Panc1 (cell line): ENCODE measurements at regions not wholly inside any gene's neighbourhood (a gene's known extent, or its start where the extent isn't known, plus 50 kb on each side); places are given as distances from the start of the nearest gene placed in this dataset.
A peak's percentile ranks its signal among the peaks of the same experiment; 100 is the strongest.

Experiments used
- ATAC-seq: fragments of 200-7000 bp; cut with Tn5 transposase; 2 replicates; pipeline ENCODE4 v1.9.1; 2020; ENCODE audit warnings: mild to moderate bottlenecking, moderate library complexity
- BruUV-seq: library from RNA; stranded (reverse); fragments of 400-500 nt; replicated peaks from 2 replicates; lab custom pipeline; 2021; lab: Mats Ljungman, UMichigan
- CTCF ChIA-PET: fragments of 300-600 bp; sonication (Branson Sonifier 250); formaldehyde crosslinking; loops from one replicate; lab custom pipeline; 2022; ENCODE audit warnings: antibody characterized with exemption; lab: Charles Lee
- POLR2A ChIA-PET: fragments of 300-600 bp; sonication (Branson Sonifier 250); formaldehyde crosslinking; loops from one replicate; lab custom pipeline; 2022; ENCODE audit warnings: antibody characterized with exemption; lab: Charles Lee
- DNase-seq: peaks from one replicate; pipeline ENCODE4 v3.0.0-alpha.2; 2010; ENCODE audit warnings: low read depth, low spot score
- H3K27ac ChIP-seq: 2 replicates; pipeline ENCODE4 v1.5.1; 2011; ENCODE audit warnings: mild to moderate bottlenecking, low read length, inconsistent platforms
- H3K27me3 ChIP-seq: fragments of 200-500 bp; sonication (Bioruptor generic); 2 replicates; pipeline ENCODE4 v1.6.0; 2014; ENCODE audit warnings: low read length, inconsistent platforms; ENCODE audit not compliant: control insufficient read depth, insufficient read depth
- H3K36me3 ChIP-seq: fragments of 200-500 bp; sonication (Bioruptor generic); 2 replicates; pipeline ENCODE4 v1.5.1; 2014; ENCODE audit warnings: inconsistent platforms, mild to moderate bottlenecking, low read length, moderate library complexity; ENCODE audit not compliant: control insufficient read depth, insufficient read depth
- H3K4me1 ChIP-seq: 2 replicates; pipeline ENCODE4 v1.5.1; 2011; ENCODE audit warnings: inconsistent platforms, mild to moderate bottlenecking, low read length, moderate library complexity; ENCODE audit not compliant: control insufficient read depth, insufficient read depth
- H3K4me3 ChIP-seq, 2 experiments: 2 replicates each; pipeline ENCODE4 v1.5.1; 2011 to 2012; ENCODE audit warnings: low read depth in 2 of 2, low read length in 2 of 2, mild to moderate bottlenecking in 2 of 2, inconsistent platforms in 1 of 2, moderate library complexity in 1 of 2
- H3K9me3 ChIP-seq: fragments of 200-500 bp; sonication (Bioruptor generic); 2 replicates; pipeline ENCODE4 v1.5.1; 2014; ENCODE audit warnings: low read depth, mild to moderate bottlenecking, inconsistent platforms, low read length, moderate library complexity; ENCODE audit not compliant: control insufficient read depth, insufficient read depth
- POLR2AphosphoS5 ChIP-seq: IDR thresholded peaks from 2 replicates; pipeline ENCODE4 v1.6.1; 2012; ENCODE audit warnings: mild to moderate bottlenecking, low read depth, low read length, moderate library complexity
- SIN3A ChIP-seq: IDR thresholded peaks from 2 replicates; pipeline ENCODE4 v1.6.1; 2012; ENCODE audit warnings: low read depth, mild to moderate bottlenecking, low read length, moderate library complexity, borderline replicate concordance; ENCODE audit not compliant: insufficient read depth
- TCF7L2 ChIP-seq: IDR thresholded peaks from 2 replicates; pipeline ENCODE4 v1.6.1; 2011; ENCODE audit warnings: mild to moderate bottlenecking, low read depth, low read length, inconsistent platforms
- in situ Hi-C: cut with HindIII; loops from 2 replicates; pipeline ENCODE4 v1.10.0; 2016; ENCODE audit warnings: low sequenced_read_pairs, low pct_unique_long_range_greater_than_20kb
- intact Hi-C: fragments of 100-400 bp; cut with micrococcal nuclease; formaldehyde crosslinking; loops from one replicate; pipeline ENCODE4 v1.10.0; 2022; ENCODE audit not compliant: unreplicated experiment
- TF ChIP-seq, protein P1 (sequence below): fragments of 450-650 bp; IDR thresholded peaks from 2 replicates; pipeline ENCODE4 v1.5.1; 2017; ENCODE audit warnings: mild to moderate bottlenecking
- TF ChIP-seq, protein P2 (sequence below), 2 experiments: IDR thresholded peaks; 2 replicates each; pipeline ENCODE4 v1.6.1; 2011 to 2012; ENCODE audit warnings: low read depth in 2 of 2, control low read depth in 1 of 2, low read length in 1 of 2, mild to moderate bottlenecking in 1 of 2, moderate library complexity in 1 of 2; ENCODE audit not compliant: insufficient read depth in 1 of 2

DNA sequence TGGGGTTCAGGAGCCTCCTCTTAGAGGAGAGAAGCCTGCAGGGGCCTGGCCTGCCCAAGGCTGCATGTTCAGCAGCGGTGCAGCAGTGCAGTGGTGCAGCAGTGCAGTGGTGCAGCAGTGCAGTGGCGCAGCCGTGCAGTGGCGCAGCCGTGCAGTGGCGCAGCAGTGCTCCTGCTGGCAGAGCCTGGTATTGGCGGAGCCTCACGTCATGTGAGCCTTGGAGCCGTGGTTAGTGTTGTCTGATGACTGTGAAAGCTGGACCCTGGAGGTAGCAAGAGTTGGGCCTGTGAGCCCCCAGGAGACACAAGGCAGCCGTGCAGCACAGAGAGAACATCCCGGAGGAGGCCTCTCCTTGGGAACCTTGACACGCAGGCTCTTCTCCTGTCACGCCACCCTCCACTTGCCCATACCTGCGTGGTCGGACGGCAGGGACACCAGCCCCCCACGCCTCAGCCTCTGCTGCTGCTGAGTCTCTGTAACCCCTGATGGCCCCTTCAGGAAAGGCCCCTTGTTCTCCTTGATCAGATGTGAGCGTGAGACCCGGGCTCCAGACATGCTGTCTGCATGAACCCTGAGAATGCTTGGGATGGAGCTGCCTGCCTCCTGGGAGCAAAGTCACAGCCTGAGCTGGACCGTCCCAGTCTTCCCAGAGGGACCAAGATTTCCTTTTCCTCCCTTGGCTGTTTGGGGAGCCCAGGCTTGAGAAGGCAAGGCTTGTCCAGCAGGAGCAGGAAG lies 193.7 kb downstream of the KIF26A start:
- BruUV-seq, result no TSS peak
- TF ChIP-seq, protein P1, sequence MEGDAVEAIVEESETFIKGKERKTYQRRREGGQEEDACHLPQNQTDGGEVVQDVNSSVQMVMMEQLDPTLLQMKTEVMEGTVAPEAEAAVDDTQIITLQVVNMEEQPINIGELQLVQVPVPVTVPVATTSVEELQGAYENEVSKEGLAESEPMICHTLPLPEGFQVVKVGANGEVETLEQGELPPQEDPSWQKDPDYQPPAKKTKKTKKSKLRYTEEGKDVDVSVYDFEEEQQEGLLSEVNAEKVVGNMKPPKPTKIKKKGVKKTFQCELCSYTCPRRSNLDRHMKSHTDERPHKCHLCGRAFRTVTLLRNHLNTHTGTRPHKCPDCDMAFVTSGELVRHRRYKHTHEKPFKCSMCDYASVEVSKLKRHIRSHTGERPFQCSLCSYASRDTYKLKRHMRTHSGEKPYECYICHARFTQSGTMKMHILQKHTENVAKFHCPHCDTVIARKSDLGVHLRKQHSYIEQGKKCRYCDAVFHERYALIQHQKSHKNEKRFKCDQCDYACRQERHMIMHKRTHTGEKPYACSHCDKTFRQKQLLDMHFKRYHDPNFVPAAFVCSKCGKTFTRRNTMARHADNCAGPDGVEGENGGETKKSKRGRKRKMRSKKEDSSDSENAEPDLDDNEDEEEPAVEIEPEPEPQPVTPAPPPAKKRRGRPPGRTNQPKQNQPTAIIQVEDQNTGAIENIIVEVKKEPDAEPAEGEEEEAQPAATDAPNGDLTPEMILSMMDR, result peak; percentile 54
- no peak for TF ChIP-seq POLR2AphosphoS5
- H3K36me3 ChIP-seq, result no peaks in the 10 kb centered on the region
- ATAC-seq, result no peak
- in situ Hi-C loops (no loop called here), intact Hi-C loops (loop anchor here (10.0 kb wide), 1 partner anchor 497 kb away; no protein-coding TSS in a partner anchor)
- no peaks in the 10 kb centered on the region for H3K4me1 ChIP-seq
- H3K27me3 ChIP-seq, result no peaks in the 10 kb centered on the region
- H3K9me3 ChIP-seq, result 0 out of 2 replicates have a peak, but pooled peaks cover 3% of the 10 kb centered on the region
- no peak overlapping the region for H3K4me3 ChIP-seq
- CTCF ChIA-PET, result no interaction called here
- DNase-seq, result no peak
- no peak overlapping the region for H3K27ac ChIP-seq
- POLR2A ChIA-PET, result no interaction called here

DNA sequence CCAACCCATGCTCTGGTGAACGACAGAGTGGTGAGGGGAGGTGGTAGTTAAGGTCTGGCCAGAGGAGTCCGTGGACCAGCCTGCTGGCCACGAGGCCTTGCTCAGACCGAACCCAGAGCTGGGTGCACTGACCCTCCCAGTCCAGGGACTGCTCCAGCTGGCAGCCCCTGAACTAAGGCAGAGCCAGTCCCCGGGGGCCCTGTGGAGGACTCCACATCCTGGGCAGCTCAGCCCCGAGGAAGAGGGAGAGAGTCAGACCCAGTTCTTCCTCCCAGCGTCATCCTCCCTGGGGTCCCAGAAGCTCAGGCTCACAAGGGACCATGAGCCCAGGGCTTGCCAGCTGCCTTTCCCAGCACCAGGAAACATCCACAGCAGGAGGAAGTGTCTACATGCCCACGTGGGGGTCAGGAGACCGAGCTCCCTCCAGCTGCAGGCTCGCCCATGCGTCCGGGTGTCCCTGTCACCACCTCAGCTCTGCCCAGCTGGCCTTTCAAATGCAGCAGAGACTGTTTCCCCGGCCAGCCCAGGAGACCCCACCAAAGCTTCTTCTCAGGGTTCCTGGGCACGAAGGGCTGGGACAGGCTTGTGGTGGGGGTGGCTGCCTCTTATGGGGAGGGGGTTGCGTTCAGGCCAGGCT lies 194.4 kb downstream of the KIF26A start:
- no peak overlapping the region for H3K4me3 ChIP-seq
- no peaks in the 10 kb centered on the region for H3K4me1 ChIP-seq
- intact Hi-C loops (loop anchor here (10.0 kb wide), 1 partner anchor 498 kb away; no protein-coding TSS in a partner anchor), in situ Hi-C loops (no loop called here)
- ATAC-seq, result no peak
- no TSS peak for BruUV-seq
- no peak for DNase-seq
- TF ChIP-seq TCF7L2, result no peak
- no peak for TF ChIP-seq SIN3A
- TF ChIP-seq, protein P1, result no peak
- TF ChIP-seq, protein P2, sequence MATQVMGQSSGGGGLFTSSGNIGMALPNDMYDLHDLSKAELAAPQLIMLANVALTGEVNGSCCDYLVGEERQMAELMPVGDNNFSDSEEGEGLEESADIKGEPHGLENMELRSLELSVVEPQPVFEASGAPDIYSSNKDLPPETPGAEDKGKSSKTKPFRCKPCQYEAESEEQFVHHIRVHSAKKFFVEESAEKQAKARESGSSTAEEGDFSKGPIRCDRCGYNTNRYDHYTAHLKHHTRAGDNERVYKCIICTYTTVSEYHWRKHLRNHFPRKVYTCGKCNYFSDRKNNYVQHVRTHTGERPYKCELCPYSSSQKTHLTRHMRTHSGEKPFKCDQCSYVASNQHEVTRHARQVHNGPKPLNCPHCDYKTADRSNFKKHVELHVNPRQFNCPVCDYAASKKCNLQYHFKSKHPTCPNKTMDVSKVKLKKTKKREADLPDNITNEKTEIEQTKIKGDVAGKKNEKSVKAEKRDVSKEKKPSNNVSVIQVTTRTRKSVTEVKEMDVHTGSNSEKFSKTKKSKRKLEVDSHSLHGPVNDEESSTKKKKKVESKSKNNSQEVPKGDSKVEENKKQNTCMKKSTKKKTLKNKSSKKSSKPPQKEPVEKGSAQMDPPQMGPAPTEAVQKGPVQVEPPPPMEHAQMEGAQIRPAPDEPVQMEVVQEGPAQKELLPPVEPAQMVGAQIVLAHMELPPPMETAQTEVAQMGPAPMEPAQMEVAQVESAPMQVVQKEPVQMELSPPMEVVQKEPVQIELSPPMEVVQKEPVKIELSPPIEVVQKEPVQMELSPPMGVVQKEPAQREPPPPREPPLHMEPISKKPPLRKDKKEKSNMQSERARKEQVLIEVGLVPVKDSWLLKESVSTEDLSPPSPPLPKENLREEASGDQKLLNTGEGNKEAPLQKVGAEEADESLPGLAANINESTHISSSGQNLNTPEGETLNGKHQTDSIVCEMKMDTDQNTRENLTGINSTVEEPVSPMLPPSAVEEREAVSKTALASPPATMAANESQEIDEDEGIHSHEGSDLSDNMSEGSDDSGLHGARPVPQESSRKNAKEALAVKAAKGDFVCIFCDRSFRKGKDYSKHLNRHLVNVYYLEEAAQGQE (IDR thresholded peaks at IDR 0.05; ENCODE audit: insufficient read depth in 1 of 2, low read depth in 2 of 2, low read length in 1 of 2), result no peak
- no peak for TF ChIP-seq POLR2AphosphoS5
- no peaks in the 10 kb centered on the region for H3K36me3 ChIP-seq
- no peaks in the 10 kb centered on the region for H3K27me3 ChIP-seq
- H3K27ac ChIP-seq, result no peak overlapping the region
- CTCF ChIA-PET, result interaction anchor here (0.7 kb wide), 1 partner anchor 229 kb away, joined by 7 read pairs; no protein-coding TSS in a partner anchor
- POLR2A ChIA-PET, result no interaction called here
- H3K9me3 ChIP-seq, result 0 out of 2 replicates have a peak, but pooled peaks cover 3% of the 10 kb centered on the region
